ENCODE measurements at regions not wholly inside any gene's neighbourhood (a gene's known extent, or its start where the extent isn't known, plus 50 kb on each side); places are given as distances from the start of the nearest gene placed in this dataset.

DNA sequence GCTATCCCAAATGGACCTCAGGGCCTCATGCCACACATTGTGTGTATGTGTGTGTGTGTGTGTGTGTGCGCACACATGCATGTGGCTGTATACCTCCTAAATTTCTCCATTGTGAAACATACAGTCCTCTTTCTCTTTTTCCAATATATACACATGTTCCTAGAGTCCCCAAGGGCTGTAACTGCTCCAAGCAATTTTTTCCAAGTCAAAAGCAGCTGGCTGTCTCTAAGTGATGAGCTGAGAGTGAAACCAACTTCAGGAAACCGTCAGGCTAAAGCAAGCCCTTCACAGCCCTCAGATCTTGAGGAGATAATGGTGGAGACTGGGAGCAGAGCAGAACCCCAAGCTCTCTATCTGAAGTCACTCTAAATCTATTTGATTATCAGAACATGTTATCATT is 496.1 kb upstream of the DIPK2B start:
- no peak for TF ChIP-seq STAG1 (CRISPR knock-in tag; IDR thresholded peaks at IDR 0.05)
- no peak for TF ChIP-seq MYC (CRISPR knock-in tag; IDR thresholded peaks at IDR 0.05; ENCODE audit: borderline replicate concordance)
- TF ChIP-seq, protein P1, sequence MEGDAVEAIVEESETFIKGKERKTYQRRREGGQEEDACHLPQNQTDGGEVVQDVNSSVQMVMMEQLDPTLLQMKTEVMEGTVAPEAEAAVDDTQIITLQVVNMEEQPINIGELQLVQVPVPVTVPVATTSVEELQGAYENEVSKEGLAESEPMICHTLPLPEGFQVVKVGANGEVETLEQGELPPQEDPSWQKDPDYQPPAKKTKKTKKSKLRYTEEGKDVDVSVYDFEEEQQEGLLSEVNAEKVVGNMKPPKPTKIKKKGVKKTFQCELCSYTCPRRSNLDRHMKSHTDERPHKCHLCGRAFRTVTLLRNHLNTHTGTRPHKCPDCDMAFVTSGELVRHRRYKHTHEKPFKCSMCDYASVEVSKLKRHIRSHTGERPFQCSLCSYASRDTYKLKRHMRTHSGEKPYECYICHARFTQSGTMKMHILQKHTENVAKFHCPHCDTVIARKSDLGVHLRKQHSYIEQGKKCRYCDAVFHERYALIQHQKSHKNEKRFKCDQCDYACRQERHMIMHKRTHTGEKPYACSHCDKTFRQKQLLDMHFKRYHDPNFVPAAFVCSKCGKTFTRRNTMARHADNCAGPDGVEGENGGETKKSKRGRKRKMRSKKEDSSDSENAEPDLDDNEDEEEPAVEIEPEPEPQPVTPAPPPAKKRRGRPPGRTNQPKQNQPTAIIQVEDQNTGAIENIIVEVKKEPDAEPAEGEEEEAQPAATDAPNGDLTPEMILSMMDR (CRISPR knock-in tag; IDR thresholded peaks at IDR 0.05): no peak
- no peak for TF ChIP-seq MAFK (conservative IDR thresholded peaks at IDR 0.05 in 1 of 2, IDR thresholded peaks at IDR 0.05 in 1 of 2; ENCODE audit: low read length in 2 of 2)
- TF ChIP-seq, protein P2, sequence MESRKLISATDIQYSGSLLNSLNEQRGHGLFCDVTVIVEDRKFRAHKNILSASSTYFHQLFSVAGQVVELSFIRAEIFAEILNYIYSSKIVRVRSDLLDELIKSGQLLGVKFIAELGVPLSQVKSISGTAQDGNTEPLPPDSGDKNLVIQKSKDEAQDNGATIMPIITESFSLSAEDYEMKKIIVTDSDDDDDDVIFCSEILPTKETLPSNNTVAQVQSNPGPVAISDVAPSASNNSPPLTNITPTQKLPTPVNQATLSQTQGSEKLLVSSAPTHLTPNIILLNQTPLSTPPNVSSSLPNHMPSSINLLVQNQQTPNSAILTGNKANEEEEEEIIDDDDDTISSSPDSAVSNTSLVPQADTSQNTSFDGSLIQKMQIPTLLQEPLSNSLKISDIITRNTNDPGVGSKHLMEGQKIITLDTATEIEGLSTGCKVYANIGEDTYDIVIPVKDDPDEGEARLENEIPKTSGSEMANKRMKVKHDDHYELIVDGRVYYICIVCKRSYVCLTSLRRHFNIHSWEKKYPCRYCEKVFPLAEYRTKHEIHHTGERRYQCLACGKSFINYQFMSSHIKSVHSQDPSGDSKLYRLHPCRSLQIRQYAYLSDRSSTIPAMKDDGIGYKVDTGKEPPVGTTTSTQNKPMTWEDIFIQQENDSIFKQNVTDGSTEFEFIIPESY (CRISPR knock-in tag; IDR thresholded peaks at IDR 0.05): no peak
- TF ChIP-seq MAFF (IDR thresholded peaks at IDR 0.05; ENCODE audit: low read depth, low read length): no peak
- TF ChIP-seq HCFC1 (IDR thresholded peaks at IDR 0.05; ENCODE audit: low read depth, low read length): no peak
- TF ChIP-seq CEBPB (IDR thresholded peaks at IDR 0.05; ENCODE audit: borderline replicate concordance, low read depth, low read length): no peak
- TF ChIP-seq ZNF746 (CRISPR knock-in tag; IDR thresholded peaks at IDR 0.05): no peak
- TF ChIP-seq ATF1 (CRISPR knock-in tag; IDR thresholded peaks at IDR 0.05): no peak
- no peak for TF ChIP-seq ZNF121 (CRISPR knock-in tag; IDR thresholded peaks at IDR 0.05)
- TF ChIP-seq POLR2A (IDR thresholded peaks at IDR 0.05; ENCODE audit: insufficient read depth in 1 of 2, low read depth in 2 of 2, low read length in 2 of 2): no peak
- TF ChIP-seq, protein P3, sequence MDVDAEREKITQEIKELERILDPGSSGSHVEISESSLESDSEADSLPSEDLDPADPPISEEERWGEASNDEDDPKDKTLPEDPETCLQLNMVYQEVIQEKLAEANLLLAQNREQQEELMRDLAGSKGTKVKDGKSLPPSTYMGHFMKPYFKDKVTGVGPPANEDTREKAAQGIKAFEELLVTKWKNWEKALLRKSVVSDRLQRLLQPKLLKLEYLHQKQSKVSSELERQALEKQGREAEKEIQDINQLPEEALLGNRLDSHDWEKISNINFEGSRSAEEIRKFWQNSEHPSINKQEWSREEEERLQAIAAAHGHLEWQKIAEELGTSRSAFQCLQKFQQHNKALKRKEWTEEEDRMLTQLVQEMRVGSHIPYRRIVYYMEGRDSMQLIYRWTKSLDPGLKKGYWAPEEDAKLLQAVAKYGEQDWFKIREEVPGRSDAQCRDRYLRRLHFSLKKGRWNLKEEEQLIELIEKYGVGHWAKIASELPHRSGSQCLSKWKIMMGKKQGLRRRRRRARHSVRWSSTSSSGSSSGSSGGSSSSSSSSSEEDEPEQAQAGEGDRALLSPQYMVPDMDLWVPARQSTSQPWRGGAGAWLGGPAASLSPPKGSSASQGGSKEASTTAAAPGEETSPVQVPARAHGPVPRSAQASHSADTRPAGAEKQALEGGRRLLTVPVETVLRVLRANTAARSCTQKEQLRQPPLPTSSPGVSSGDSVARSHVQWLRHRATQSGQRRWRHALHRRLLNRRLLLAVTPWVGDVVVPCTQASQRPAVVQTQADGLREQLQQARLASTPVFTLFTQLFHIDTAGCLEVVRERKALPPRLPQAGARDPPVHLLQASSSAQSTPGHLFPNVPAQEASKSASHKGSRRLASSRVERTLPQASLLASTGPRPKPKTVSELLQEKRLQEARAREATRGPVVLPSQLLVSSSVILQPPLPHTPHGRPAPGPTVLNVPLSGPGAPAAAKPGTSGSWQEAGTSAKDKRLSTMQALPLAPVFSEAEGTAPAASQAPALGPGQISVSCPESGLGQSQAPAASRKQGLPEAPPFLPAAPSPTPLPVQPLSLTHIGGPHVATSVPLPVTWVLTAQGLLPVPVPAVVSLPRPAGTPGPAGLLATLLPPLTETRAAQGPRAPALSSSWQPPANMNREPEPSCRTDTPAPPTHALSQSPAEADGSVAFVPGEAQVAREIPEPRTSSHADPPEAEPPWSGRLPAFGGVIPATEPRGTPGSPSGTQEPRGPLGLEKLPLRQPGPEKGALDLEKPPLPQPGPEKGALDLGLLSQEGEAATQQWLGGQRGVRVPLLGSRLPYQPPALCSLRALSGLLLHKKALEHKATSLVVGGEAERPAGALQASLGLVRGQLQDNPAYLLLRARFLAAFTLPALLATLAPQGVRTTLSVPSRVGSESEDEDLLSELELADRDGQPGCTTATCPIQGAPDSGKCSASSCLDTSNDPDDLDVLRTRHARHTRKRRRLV (CRISPR knock-in tag; IDR thresholded peaks at IDR 0.05): no peak
